ENCODE measurements at regions not wholly inside any gene's neighbourhood (a gene's known extent, or its start where the extent isn't known, plus 50 kb on each side); places are given as distances from the start of the nearest gene placed in this dataset.

DNA sequence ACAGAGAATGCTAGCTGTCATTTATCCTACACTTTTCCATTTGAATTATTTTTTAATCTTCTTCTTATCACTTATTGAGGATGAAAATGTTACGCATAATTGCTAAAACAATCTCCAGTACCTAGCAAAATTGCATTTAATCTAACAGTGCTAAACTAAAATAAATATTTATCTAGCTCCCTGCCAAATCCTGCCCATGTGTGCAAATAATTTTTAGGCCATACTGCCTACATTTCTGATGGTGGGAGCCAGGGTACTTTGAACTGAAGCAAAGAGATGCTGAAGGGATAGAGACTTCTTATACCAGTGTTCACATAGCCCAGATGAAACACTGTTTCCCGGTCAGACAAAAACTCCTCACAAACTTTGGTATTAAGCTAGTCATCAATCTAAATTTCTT, 1268.7 kb upstream of the PCDH20 start:
- no peak for TF ChIP-seq CTCF (IDR thresholded peaks at IDR 0.05)
- no peak for TF ChIP-seq POLR2A (IDR thresholded peaks at IDR 0.05)
